ENCODE measurements at regions not wholly inside any gene's neighbourhood (a gene's known extent, or its start where the extent isn't known, plus 50 kb on each side); places are given as distances from the start of the nearest gene placed in this dataset.

DNA sequence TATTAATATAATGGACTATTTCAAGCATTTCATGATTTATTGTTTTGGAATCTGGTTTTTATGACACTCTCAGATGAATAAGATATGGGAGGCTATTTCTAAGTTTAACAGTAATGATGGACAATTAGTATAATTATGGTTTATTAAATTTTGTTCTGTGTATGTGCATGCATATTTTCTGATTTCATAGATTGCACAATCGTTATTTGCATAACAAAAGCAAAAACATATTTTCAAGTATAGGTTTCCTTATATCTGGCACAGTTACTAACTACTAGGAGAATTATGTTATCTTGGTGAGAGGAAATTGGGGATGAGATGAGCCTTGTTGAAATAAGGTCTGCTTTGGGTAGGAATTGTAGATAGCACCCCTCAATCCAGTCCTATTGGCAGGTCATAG is 413.1 kb downstream of the MCTP2 start:
- TF ChIP-seq, protein P1, sequence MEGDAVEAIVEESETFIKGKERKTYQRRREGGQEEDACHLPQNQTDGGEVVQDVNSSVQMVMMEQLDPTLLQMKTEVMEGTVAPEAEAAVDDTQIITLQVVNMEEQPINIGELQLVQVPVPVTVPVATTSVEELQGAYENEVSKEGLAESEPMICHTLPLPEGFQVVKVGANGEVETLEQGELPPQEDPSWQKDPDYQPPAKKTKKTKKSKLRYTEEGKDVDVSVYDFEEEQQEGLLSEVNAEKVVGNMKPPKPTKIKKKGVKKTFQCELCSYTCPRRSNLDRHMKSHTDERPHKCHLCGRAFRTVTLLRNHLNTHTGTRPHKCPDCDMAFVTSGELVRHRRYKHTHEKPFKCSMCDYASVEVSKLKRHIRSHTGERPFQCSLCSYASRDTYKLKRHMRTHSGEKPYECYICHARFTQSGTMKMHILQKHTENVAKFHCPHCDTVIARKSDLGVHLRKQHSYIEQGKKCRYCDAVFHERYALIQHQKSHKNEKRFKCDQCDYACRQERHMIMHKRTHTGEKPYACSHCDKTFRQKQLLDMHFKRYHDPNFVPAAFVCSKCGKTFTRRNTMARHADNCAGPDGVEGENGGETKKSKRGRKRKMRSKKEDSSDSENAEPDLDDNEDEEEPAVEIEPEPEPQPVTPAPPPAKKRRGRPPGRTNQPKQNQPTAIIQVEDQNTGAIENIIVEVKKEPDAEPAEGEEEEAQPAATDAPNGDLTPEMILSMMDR (IDR thresholded peaks at IDR 0.05): no peak
- no peak for TF ChIP-seq POLR2A (IDR thresholded peaks at IDR 0.05)

Data from body of pancreas (tissue), 4 donors.